Common myeloid progenitor, CD34-positive (primary cell): ENCODE measurements at regions not wholly inside any gene's neighbourhood (a gene's known extent, or its start where the extent isn't known, plus 50 kb on each side); places are given as distances from the start of the nearest gene placed in this dataset.

Source experiments
- CTCF ChIA-PET: fragments of 350-600 bp; sonication (Branson Sonifier 250); formaldehyde crosslinking; loops from one replicate; lab custom pipeline; 2021; ENCODE audit warnings: antibody characterized with exemption; lab: Charles Lee
- POLR2A ChIA-PET: fragments of 350-600 bp; sonication (Branson Sonifier 250); formaldehyde crosslinking; loops from one replicate; lab custom pipeline; 2021; ENCODE audit warnings: antibody characterized with exemption; lab: Charles Lee
- DNase-seq, 3 donors: peaks; one replicate each; pipeline versions ENCODE4 v3.0.0 to v3.0.0-alpha.2; 2013
- H3K27ac ChIP-seq, 2 experiments: 1 replicate in 1 of 2; 2 replicates in 1 of 2; pipeline ENCODE4 v1.7.0; 2013; ENCODE audit warnings: inconsistent platforms in 2 of 2, low read length in 2 of 2, mild to moderate bottlenecking in 2 of 2, low read depth in 1 of 2, moderate library complexity in 1 of 2; ENCODE audit not compliant: severe bottlenecking in 2 of 2, insufficient read depth in 1 of 2, poor library complexity in 1 of 2
- H3K27me3 ChIP-seq, 5 experiments: replicated peaks in 2 of 5; 1 replicate in 3 of 5; 2 replicates in 2 of 5; pipeline versions ENCODE4 v1.6.1 to v1.7.0; 2013; ENCODE audit warnings: low read length in 4 of 5, mild to moderate bottlenecking in 2 of 5, moderate library complexity in 2 of 5, inconsistent platforms in 1 of 5; ENCODE audit not compliant: insufficient read depth in 5 of 5, control insufficient read depth in 4 of 5
- H3K36me3 ChIP-seq, 4 experiments: 1 replicate in 2 of 4; 2 replicates in 2 of 4; pipeline versions ENCODE4 v1.6.1 to v1.7.0; 2013; ENCODE audit warnings: low read length in 3 of 4, control low read depth in 1 of 4, mild to moderate bottlenecking in 1 of 4; ENCODE audit not compliant: control insufficient read depth in 4 of 4, insufficient read depth in 4 of 4
- H3K4me1 ChIP-seq, 4 experiments: 1 replicate in 3 of 4; 2 replicates in 1 of 4; pipeline versions ENCODE4 v1.6.1 to v1.7.1; 2013; ENCODE audit warnings: low read length in 3 of 4, mild to moderate bottlenecking in 3 of 4, control low read depth in 1 of 4, inconsistent platforms in 1 of 4, moderate library complexity in 1 of 4; ENCODE audit not compliant: control insufficient read depth in 4 of 4, insufficient read depth in 4 of 4; ENCODE audit errors: control extremely low read depth in 1 of 4
- H3K4me3 ChIP-seq, 7 experiments: 1 replicate in 4 of 7; 2 replicates in 3 of 7; pipeline versions ENCODE4 v1.5.1 to v1.7.0; 2013; ENCODE audit warnings: mild to moderate bottlenecking in 7 of 7, low read length in 6 of 7, moderate library complexity in 6 of 7, inconsistent platforms in 2 of 7, low read depth in 2 of 7, control low read depth in 1 of 7; ENCODE audit not compliant: insufficient read depth in 4 of 7, control insufficient read depth in 1 of 7; ENCODE audit errors: extremely low read depth in 1 of 7
- H3K9me3 ChIP-seq, 5 experiments: 1 replicate in 4 of 5; 2 replicates in 1 of 5; pipeline versions ENCODE4 v1.6.1 to v1.7.1; 2013; ENCODE audit warnings: low read length in 4 of 5, mild to moderate bottlenecking in 2 of 5, inconsistent platforms in 1 of 5, low read depth in 1 of 5, moderate library complexity in 1 of 5; ENCODE audit not compliant: control insufficient read depth in 4 of 5, insufficient read depth in 2 of 5; ENCODE audit errors: control extremely low read depth in 1 of 5
- WGBS: methylation state at CpG from one replicate; pipeline ENCODE4 v1.1.5; 2013; ENCODE audit not compliant: insufficient coverage; 5-methylcytosine and 5-hydroxymethylcytosine counted together

DNA sequence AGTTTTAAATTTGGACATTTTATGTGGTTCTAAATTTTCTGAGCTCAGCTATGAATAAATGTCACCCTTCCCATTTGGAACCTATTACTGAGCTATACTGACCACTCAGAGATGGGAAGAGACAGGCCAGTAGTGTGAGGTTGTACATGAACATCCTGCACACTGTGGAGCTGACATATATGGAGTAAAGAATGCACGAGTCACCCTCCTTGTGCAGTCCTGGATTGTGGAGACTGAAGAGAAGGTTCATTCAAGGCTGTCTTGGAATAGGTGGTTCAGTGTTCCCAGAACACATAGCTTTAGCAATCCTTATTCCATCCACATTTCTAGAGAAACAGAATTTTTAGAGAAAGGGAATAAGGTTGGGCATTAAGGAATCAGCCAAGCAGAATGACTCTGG, 50.3 kb upstream of the OGFRL1 start:
- ChIA-PET POLR2A (no interaction called here), CTCF (interaction anchor here (1.0 to 1.5 kb wide), 3 partner anchors 9 to 130 kb away, joined by 3 to 5 read pairs (median 3); no protein-coding TSS in a partner anchor)
- H3K4me1 ChIP-seq, result peaks cover 0 to 5% (median 0%) of the 10 kb centered on the region in 4 experiments
- no CpG with 5 or more reads among the region's 1 CpG for WGBS
- no peaks in the 10 kb centered on the region for H3K27me3 ChIP-seq
- no peaks in the 10 kb centered on the region for H3K9me3 ChIP-seq
- H3K36me3 ChIP-seq, result no peaks in the 10 kb centered on the region
- H3K27ac ChIP-seq, result no peak overlapping the region
- no peak overlapping the region for H3K4me3 ChIP-seq
- DNase-seq, result no peak
